ENCODE measurements at regions not wholly inside any gene's neighbourhood (a gene's known extent, or its start where the extent isn't known, plus 50 kb on each side); places are given as distances from the start of the nearest gene placed in this dataset.
"Not testable (repeated sequence)": the region's sequence is repeated elsewhere in the genome, so short reads cannot be mapped to it uniquely, and the experiment has no call there.

DNA sequence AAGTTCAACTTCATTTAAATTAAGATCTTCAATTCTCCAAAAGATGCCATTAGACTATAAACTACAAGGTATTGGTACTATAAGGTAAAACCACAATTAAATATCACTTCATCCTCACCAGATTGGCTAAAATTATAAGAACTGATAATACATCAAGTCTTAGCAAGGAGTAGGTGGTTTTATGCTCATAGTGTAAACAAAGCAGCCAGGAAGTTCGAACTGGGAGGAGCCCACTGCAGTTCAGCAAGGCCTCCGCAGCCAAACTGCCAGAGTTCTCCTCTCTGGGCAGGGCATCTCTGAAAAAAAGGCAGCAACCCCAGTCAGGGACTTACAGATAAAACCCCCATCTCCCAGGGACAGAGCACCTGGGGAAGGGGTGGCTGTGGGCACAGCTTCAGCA is 91.6 kb upstream of the SETMAR start:
- Histone ChIP-seq H3K9me3 (ENCODE audit: low read depth, low read length, poor library complexity, severe bottlenecking) (peaks cover 7% of the 10 kb centered on the region), H3K27me3 (replicated peaks; ENCODE audit: insufficient read depth, low read depth, low read length, poor library complexity) (no peaks in the 10 kb centered on the region), H3K4me3 (ENCODE audit: low read depth, low read length, poor library complexity, severe bottlenecking) (no peak overlapping the region), H3K36me3 (ENCODE audit: insufficient read depth, low read length, poor library complexity, severe bottlenecking) (no peaks in the 10 kb centered on the region), H3K4me1 (ENCODE audit: insufficient read depth, low read length, poor library complexity, severe bottlenecking) (no peaks in the 10 kb centered on the region), H3K27ac (ENCODE audit: low read depth, low read length, poor library complexity, severe bottlenecking) (no peak overlapping the region)
- DNase-seq (ENCODE audit: low spot score), result no peak
- CTCF ChIA-PET, result no interaction called here
- POLR2A ChIA-PET (ENCODE audit: low non-redundant PET), result no interaction called here
- no peak for TF ChIP-seq EZH2 (IDR thresholded peaks at IDR 0.05; ENCODE audit: borderline replicate concordance, low read depth, low read length, poor library complexity, severe bottlenecking)
- TF ChIP-seq, protein P1, sequence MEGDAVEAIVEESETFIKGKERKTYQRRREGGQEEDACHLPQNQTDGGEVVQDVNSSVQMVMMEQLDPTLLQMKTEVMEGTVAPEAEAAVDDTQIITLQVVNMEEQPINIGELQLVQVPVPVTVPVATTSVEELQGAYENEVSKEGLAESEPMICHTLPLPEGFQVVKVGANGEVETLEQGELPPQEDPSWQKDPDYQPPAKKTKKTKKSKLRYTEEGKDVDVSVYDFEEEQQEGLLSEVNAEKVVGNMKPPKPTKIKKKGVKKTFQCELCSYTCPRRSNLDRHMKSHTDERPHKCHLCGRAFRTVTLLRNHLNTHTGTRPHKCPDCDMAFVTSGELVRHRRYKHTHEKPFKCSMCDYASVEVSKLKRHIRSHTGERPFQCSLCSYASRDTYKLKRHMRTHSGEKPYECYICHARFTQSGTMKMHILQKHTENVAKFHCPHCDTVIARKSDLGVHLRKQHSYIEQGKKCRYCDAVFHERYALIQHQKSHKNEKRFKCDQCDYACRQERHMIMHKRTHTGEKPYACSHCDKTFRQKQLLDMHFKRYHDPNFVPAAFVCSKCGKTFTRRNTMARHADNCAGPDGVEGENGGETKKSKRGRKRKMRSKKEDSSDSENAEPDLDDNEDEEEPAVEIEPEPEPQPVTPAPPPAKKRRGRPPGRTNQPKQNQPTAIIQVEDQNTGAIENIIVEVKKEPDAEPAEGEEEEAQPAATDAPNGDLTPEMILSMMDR (conservative IDR thresholded peaks at IDR 0.05; ENCODE audit: low read depth, low read length), result no peak
- BruUV-seq (replicated peaks), result no TSS peak
- intact Hi-C loops (cut with micrococcal nuclease; ENCODE audit: unreplicated experiment), result no loop called here

DNA sequence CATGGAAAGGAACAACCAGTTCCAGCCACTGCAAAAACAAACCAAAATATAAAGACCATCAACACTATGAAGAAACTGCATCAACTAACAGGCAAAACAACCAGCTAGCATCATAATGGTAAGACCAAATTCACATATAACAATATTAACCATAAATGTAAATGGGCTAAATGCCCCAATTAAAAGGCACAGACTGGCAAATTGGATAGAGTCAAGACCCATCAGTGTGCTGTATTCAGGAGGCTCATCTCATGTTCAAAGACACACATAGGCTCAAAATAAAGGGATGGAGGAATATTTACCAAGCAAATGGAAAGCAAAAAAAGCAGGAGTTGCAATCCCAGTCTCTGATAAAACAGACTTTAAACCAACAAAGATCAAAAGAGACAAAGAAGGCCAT is 89.7 kb upstream of the SETMAR start:
- intact Hi-C loops (cut with micrococcal nuclease; ENCODE audit: unreplicated experiment); H3K4me3 ChIP-seq (ENCODE audit: low read depth, low read length, poor library complexity, severe bottlenecking); H3K27ac ChIP-seq (ENCODE audit: low read depth, low read length, poor library complexity, severe bottlenecking); H3K9me3 ChIP-seq (ENCODE audit: low read depth, low read length, poor library complexity, severe bottlenecking); H3K27me3 ChIP-seq (replicated peaks; ENCODE audit: insufficient read depth, low read depth, low read length, poor library complexity); H3K36me3 ChIP-seq (ENCODE audit: insufficient read depth, low read length, poor library complexity, severe bottlenecking); DNase-seq (ENCODE audit: low spot score); CTCF ChIA-PET; H3K4me1 ChIP-seq (ENCODE audit: insufficient read depth, low read length, poor library complexity, severe bottlenecking); BruUV-seq (replicated peaks); POLR2A ChIA-PET (ENCODE audit: low non-redundant PET): not testable (repeated sequence)

DNA sequence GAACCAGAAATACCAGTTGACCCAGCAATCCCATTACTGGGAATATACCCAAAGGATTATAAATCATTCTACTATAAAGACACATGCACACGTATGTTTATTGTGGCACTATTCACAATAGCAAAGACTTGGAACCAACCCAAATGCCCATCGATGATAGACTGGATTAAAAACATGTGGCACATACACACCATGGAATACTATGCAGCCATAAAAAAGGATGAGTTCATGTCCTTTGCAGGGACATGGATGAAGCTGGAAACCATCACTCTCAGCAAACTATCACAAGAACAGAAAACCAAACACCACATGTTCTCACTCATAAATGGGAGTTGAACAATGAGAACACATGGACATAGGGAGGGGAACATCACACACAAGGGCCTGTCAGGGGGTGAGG is 86.2 kb upstream of the SETMAR start:
- H3K36me3 ChIP-seq (ENCODE audit: insufficient read depth, low read length, poor library complexity, severe bottlenecking); H3K4me1 ChIP-seq (ENCODE audit: insufficient read depth, low read length, poor library complexity, severe bottlenecking); H3K4me3 ChIP-seq (ENCODE audit: low read depth, low read length, poor library complexity, severe bottlenecking); intact Hi-C loops (cut with micrococcal nuclease; ENCODE audit: unreplicated experiment); H3K9me3 ChIP-seq (ENCODE audit: low read depth, low read length, poor library complexity, severe bottlenecking); DNase-seq (ENCODE audit: low spot score); H3K27ac ChIP-seq (ENCODE audit: low read depth, low read length, poor library complexity, severe bottlenecking); H3K27me3 ChIP-seq (replicated peaks; ENCODE audit: insufficient read depth, low read depth, low read length, poor library complexity); CTCF ChIA-PET; BruUV-seq (replicated peaks); POLR2A ChIA-PET (ENCODE audit: low non-redundant PET): not testable (repeated sequence)

DNA sequence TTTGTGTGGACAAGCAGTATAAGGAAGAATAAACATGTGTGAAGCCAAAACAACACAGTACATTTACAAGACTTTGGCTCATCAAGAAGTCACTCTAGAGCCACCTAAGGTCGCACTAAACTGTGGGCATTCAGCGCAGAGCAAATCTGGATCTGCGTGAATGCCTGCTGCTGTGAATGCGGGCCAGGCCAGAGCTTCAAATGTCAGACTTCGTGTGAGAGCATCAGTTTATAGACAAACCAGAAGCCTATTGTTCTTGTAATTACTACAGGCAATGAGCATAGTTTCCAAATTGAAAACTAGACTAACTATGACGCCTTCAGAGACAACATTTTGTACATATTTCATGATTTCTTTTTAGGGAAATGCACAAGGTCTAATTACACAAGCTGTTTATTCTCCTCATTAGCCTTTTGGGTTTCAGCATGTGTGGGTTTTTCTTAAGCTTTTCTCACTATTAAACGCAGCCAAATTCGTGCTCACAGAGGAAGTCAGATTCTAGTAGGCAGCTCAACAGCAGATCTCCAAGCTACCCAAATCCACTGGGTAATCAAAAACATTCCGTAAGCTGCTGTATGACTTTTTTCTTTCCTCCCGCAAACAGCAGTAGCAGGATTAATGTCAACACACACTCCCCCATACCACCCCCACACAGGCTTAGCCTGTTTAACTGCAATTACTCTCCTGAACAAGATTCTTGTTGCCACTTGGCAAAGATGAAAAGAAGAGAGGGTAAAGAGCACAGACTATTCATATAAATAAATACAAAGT is 84.5 kb upstream of the SETMAR start:
- H3K4me1 ChIP-seq (ENCODE audit: insufficient read depth, low read length, poor library complexity, severe bottlenecking), result no peaks in the 10 kb centered on the region
- H3K4me3 ChIP-seq (ENCODE audit: low read depth, low read length, poor library complexity, severe bottlenecking), result no peak overlapping the region
- no peaks in the 10 kb centered on the region for H3K27me3 ChIP-seq (replicated peaks; ENCODE audit: insufficient read depth, low read depth, low read length, poor library complexity)
- BruUV-seq (replicated peaks), result no TSS peak
- TF ChIP-seq, protein P1 (conservative IDR thresholded peaks at IDR 0.05; ENCODE audit: low read depth, low read length), result no peak
- TF ChIP-seq EZH2 (IDR thresholded peaks at IDR 0.05; ENCODE audit: borderline replicate concordance, low read depth, low read length, poor library complexity, severe bottlenecking), result no peak
- ChIA-PET POLR2A (ENCODE audit: low non-redundant PET) (no interaction called here), CTCF (no interaction called here)
- intact Hi-C loops (cut with micrococcal nuclease; ENCODE audit: unreplicated experiment), result no loop called here
- H3K9me3 ChIP-seq (ENCODE audit: low read depth, low read length, poor library complexity, severe bottlenecking), result no peaks in the 10 kb centered on the region
- no peak for DNase-seq (ENCODE audit: low spot score)
- no peaks in the 10 kb centered on the region for H3K36me3 ChIP-seq (ENCODE audit: insufficient read depth, low read length, poor library complexity, severe bottlenecking)
- no peak overlapping the region for H3K27ac ChIP-seq (ENCODE audit: low read depth, low read length, poor library complexity, severe bottlenecking)
